ENCODE measurements at regions not wholly inside any gene's neighbourhood (a gene's known extent, or its start where the extent isn't known, plus 50 kb on each side); places are given as distances from the start of the nearest gene placed in this dataset.

- Histone ChIP-seq H3K36me3 (no peaks in the 10 kb centered on the region), H3K4me1 (peaks cover 0 to 19% (median 9%) of the 10 kb centered on the region in 12 donors), H3K27ac (no peak overlapping the region), H3K4me3 (peak overlapping the region in 1 of 12 donors; percentile 3), H3K27me3 (peaks cover 0 to 9% (median 0%) of the 10 kb centered on the region in 9 donors), H3K9me3 (no peaks in the 10 kb centered on the region)
- ATAC-seq, result peak in 2 of 4 donors; percentile 17 to 25
- peak in 1 of 5 donors; percentile 66 for DNase-seq
- WGBS, 4 donors, result 60 to 79% (median 74%) methylated on average over 35 of the region's 35 CpGs
- intact Hi-C loops (cut with DNase I), result no loop called here
- TF ChIP-seq CTCF (IDR thresholded peaks at IDR 0.05) (no peak), POLR2A (IDR thresholded peaks at IDR 0.05) (no peak)
Observed at GRCh38 chr16:85334718-85335583, 222.7 kb upstream of the CIBAR2 start.

- no peak overlapping the region for H3K4me3 ChIP-seq
- H3K27me3 ChIP-seq, result peaks cover 0 to under 1% (median 0%) of the 10 kb centered on the region in 9 donors
- TF ChIP-seq POLR2A (IDR thresholded peaks at IDR 0.05) (no peak), CTCF (IDR thresholded peaks at IDR 0.05) (no peak)
- no peak overlapping the region for H3K27ac ChIP-seq
- intact Hi-C loops (cut with DNase I), result no loop called here
- no peaks in the 10 kb centered on the region for H3K36me3 ChIP-seq
- peaks cover 0 to 10% (median 2%) of the 10 kb centered on the region in 12 donors for H3K4me1 ChIP-seq
- no peaks in the 10 kb centered on the region for H3K9me3 ChIP-seq
- 91 to 94% (median 92%) methylated on average over 21 to 24 of the region's 24 CpGs for WGBS, 4 donors
- DNase-seq, result peak in 1 of 5 donors; percentile 42
- ATAC-seq, result no peak
Observed at GRCh38 chr16:85335584-85336491, 223.6 kb upstream of the CIBAR2 start.

- Histone ChIP-seq H3K9me3 (no peaks in the 10 kb centered on the region), H3K36me3 (no peaks in the 10 kb centered on the region), H3K4me3 (no peak overlapping the region), H3K4me1 (peaks cover 0 to 9% (median 0%) of the 10 kb centered on the region in 12 donors), H3K27me3 (no peaks in the 10 kb centered on the region), H3K27ac (no peak overlapping the region)
- DNase-seq (peak in 1 of 5 donors; percentile 55), ATAC-seq (no peak)
- WGBS, 4 donors, result 96 to 99% (median 97%) methylated on average over 11 of the region's 11 CpGs
- TF ChIP-seq POLR2A (IDR thresholded peaks at IDR 0.05) (no peak), CTCF (IDR thresholded peaks at IDR 0.05) (no peak)
- intact Hi-C loops (cut with DNase I), result no loop called here
Observed at GRCh38 chr16:85337910-85338637, 225.8 kb upstream of the CIBAR2 start.

Measured in heart left ventricle (tissue), 16 donors.